ENCODE measurements at regions not wholly inside any gene's neighbourhood (a gene's known extent, or its start where the extent isn't known, plus 50 kb on each side); places are given as distances from the start of the nearest gene placed in this dataset.

DNA sequence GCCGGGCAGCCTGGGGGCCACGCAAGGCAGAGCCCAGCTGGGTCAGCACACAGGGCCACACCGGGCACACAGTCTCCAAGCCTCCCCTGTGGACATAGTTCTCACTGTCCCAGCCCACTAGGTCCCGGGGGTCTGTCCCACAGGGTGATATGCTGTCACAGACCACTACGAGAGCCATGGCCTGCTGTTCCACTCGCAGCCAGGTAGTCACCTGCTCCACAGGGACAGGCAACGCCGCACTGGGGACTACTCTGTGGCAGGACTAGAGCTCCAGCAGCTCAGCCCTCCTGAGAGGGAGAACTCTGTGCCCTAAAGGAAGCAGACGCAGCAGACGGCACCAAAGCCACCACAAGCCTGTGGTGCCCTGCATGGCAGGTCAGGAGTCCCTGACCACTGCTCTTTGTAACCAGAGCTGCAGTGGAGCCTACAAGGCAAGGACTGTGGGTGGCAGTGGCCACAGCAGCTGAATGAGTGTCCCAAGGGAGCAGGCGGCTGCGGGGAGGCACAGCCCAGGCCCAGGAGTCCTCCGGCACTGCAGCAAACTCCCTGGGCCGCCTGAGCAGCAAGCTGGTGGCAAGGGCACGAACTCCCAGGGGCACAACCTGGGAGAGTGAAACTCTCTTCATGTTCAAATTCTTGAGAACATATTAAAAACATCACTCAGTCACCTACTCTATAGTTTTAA, 171.2 kb upstream of the GRK3 start:
- TF ChIP-seq PPARA (CRISPR knock-in tag; IDR thresholded peaks at IDR 0.05; ENCODE audit: borderline replicate concordance) (no peak), ZNF8 (CRISPR knock-in tag; IDR thresholded peaks at IDR 0.05) (no peak), ZFP30 (CRISPR knock-in tag; IDR thresholded peaks at IDR 0.05) (no peak), TOX (CRISPR knock-in tag; IDR thresholded peaks at IDR 0.05; ENCODE audit: borderline replicate concordance) (no peak), ISL1 (CRISPR knock-in tag; IDR thresholded peaks at IDR 0.05) (no peak), ZNF70 (CRISPR knock-in tag; IDR thresholded peaks at IDR 0.05) (no peak), GLIS3 (CRISPR knock-in tag; IDR thresholded peaks at IDR 0.05) (no peak)
- TF ChIP-seq, protein P1, sequence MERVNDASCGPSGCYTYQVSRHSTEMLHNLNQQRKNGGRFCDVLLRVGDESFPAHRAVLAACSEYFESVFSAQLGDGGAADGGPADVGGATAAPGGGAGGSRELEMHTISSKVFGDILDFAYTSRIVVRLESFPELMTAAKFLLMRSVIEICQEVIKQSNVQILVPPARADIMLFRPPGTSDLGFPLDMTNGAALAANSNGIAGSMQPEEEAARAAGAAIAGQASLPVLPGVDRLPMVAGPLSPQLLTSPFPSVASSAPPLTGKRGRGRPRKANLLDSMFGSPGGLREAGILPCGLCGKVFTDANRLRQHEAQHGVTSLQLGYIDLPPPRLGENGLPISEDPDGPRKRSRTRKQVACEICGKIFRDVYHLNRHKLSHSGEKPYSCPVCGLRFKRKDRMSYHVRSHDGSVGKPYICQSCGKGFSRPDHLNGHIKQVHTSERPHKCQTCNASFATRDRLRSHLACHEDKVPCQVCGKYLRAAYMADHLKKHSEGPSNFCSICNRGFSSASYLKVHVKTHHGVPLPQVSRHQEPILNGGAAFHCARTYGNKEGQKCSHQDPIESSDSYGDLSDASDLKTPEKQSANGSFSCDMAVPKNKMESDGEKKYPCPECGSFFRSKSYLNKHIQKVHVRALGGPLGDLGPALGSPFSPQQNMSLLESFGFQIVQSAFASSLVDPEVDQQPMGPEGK (CRISPR knock-in tag; IDR thresholded peaks at IDR 0.05; ENCODE audit: borderline replicate concordance) = no peak
- TF ChIP-seq, protein P2, sequence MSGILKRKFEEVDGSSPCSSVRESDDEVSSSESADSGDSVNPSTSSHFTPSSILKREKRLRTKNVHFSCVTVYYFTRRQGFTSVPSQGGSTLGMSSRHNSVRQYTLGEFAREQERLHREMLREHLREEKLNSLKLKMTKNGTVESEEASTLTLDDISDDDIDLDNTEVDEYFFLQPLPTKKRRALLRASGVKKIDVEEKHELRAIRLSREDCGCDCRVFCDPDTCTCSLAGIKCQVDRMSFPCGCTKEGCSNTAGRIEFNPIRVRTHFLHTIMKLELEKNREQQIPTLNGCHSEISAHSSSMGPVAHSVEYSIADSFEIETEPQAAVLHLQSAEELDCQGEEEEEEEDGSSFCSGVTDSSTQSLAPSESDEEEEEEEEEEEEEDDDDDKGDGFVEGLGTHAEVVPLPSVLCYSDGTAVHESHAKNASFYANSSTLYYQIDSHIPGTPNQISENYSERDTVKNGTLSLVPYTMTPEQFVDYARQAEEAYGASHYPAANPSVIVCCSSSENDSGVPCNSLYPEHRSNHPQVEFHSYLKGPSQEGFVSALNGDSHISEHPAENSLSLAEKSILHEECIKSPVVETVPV (CRISPR knock-in tag; IDR thresholded peaks at IDR 0.05) = no peak
- TF ChIP-seq, protein P3, sequence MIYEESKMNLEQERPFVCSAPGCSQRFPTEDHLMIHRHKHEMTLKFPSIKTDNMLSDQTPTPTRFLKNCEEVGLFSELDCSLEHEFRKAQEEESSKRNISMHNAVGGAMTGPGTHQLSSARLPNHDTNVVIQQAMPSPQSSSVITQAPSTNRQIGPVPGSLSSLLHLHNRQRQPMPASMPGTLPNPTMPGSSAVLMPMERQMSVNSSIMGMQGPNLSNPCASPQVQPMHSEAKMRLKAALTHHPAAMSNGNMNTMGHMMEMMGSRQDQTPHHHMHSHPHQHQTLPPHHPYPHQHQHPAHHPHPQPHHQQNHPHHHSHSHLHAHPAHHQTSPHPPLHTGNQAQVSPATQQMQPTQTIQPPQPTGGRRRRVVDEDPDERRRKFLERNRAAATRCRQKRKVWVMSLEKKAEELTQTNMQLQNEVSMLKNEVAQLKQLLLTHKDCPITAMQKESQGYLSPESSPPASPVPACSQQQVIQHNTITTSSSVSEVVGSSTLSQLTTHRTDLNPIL (CRISPR knock-in tag; IDR thresholded peaks at IDR 0.05; ENCODE audit: low read depth) = no peak
- TF ChIP-seq, protein P4, sequence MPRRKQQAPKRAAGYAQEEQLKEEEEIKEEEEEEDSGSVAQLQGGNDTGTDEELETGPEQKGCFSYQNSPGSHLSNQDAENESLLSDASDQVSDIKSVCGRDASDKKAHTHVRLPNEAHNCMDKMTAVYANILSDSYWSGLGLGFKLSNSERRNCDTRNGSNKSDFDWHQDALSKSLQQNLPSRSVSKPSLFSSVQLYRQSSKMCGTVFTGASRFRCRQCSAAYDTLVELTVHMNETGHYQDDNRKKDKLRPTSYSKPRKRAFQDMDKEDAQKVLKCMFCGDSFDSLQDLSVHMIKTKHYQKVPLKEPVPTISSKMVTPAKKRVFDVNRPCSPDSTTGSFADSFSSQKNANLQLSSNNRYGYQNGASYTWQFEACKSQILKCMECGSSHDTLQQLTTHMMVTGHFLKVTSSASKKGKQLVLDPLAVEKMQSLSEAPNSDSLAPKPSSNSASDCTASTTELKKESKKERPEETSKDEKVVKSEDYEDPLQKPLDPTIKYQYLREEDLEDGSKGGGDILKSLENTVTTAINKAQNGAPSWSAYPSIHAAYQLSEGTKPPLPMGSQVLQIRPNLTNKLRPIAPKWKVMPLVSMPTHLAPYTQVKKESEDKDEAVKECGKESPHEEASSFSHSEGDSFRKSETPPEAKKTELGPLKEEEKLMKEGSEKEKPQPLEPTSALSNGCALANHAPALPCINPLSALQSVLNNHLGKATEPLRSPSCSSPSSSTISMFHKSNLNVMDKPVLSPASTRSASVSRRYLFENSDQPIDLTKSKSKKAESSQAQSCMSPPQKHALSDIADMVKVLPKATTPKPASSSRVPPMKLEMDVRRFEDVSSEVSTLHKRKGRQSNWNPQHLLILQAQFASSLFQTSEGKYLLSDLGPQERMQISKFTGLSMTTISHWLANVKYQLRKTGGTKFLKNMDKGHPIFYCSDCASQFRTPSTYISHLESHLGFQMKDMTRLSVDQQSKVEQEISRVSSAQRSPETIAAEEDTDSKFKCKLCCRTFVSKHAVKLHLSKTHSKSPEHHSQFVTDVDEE (CRISPR knock-in tag; IDR thresholded peaks at IDR 0.05) = no peak
- TF ChIP-seq, protein P5, sequence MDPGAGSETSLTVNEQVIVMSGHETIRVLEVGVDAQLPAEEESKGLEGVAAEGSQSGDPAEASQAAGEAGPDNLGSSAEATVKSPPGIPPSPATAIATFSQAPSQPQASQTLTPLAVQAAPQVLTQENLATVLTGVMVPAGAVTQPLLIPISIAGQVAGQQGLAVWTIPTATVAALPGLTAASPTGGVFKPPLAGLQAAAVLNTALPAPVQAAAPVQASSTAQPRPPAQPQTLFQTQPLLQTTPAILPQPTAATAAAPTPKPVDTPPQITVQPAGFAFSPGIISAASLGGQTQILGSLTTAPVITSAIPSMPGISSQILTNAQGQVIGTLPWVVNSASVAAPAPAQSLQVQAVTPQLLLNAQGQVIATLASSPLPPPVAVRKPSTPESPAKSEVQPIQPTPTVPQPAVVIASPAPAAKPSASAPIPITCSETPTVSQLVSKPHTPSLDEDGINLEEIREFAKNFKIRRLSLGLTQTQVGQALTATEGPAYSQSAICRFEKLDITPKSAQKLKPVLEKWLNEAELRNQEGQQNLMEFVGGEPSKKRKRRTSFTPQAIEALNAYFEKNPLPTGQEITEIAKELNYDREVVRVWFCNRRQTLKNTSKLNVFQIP (CRISPR knock-in tag; IDR thresholded peaks at IDR 0.05; ENCODE audit: borderline replicate concordance, low read depth) = no peak
